ENCODE measurements at regions not wholly inside any gene's neighbourhood (a gene's known extent, or its start where the extent isn't known, plus 50 kb on each side); places are given as distances from the start of the nearest gene placed in this dataset.

- ChIA-PET POLR2A (no interaction called here), CTCF (no interaction called here)
- no peak overlapping the region for H3K27ac Mint-ChIP-seq (ENCODE audit: unreplicated experiment)
- H3K4me3 Mint-ChIP-seq (ENCODE audit: unreplicated experiment) = no peak overlapping the region
- H3K9me3 Mint-ChIP-seq (ENCODE audit: unreplicated experiment) = no peaks in the 10 kb centered on the region
- no peak for DNase-seq
- Histone ChIP-seq H3K36me3 (ENCODE audit: control insufficient read depth, insufficient read depth, low read length) (no peaks in the 10 kb centered on the region), H3K4me1 (no peaks in the 10 kb centered on the region), H3K4me3 (ENCODE audit: low read depth, low read length) (no peak overlapping the region), H3K27me3 (replicated peaks; ENCODE audit: control insufficient read depth, insufficient read depth, low read length) (no peaks in the 10 kb centered on the region), H3K9me3 (no peaks in the 10 kb centered on the region)
- intact Hi-C loops (cut with micrococcal nuclease; ENCODE audit: unreplicated experiment) = no loop called here
- TF ChIP-seq, protein P1, sequence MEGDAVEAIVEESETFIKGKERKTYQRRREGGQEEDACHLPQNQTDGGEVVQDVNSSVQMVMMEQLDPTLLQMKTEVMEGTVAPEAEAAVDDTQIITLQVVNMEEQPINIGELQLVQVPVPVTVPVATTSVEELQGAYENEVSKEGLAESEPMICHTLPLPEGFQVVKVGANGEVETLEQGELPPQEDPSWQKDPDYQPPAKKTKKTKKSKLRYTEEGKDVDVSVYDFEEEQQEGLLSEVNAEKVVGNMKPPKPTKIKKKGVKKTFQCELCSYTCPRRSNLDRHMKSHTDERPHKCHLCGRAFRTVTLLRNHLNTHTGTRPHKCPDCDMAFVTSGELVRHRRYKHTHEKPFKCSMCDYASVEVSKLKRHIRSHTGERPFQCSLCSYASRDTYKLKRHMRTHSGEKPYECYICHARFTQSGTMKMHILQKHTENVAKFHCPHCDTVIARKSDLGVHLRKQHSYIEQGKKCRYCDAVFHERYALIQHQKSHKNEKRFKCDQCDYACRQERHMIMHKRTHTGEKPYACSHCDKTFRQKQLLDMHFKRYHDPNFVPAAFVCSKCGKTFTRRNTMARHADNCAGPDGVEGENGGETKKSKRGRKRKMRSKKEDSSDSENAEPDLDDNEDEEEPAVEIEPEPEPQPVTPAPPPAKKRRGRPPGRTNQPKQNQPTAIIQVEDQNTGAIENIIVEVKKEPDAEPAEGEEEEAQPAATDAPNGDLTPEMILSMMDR (IDR thresholded peaks at IDR 0.05; ENCODE audit: insufficient read depth in 1 of 2, low read depth in 1 of 2, low read length in 1 of 2, severe bottlenecking in 1 of 2, unreplicated experiment in 1 of 2) = no peak
- H3K4me1 Mint-ChIP-seq (ENCODE audit: low read depth, unreplicated experiment) = no peaks in the 10 kb centered on the region
- no peaks in the 10 kb centered on the region for H3K36me3 Mint-ChIP-seq (ENCODE audit: insufficient read depth, unreplicated experiment)
- no TSS peak for BruUV-seq (replicated peaks)
- no peaks in the 10 kb centered on the region for H3K27me3 Mint-ChIP-seq (ENCODE audit: insufficient read depth, unreplicated experiment)
Observed at GRCh38 chr7:81618396-81619014, 151.3 kb downstream of the HGF start.

- POLR2A ChIA-PET = no interaction called here
- Histone ChIP-seq H3K9me3 (no peaks in the 10 kb centered on the region), H3K4me1 (no peaks in the 10 kb centered on the region), H3K4me3 (ENCODE audit: low read depth, low read length) (no peak overlapping the region), H3K27me3 (replicated peaks; ENCODE audit: control insufficient read depth, insufficient read depth, low read length) (no peaks in the 10 kb centered on the region), H3K36me3 (ENCODE audit: control insufficient read depth, insufficient read depth, low read length) (no peaks in the 10 kb centered on the region)
- no peak overlapping the region for H3K4me3 Mint-ChIP-seq (ENCODE audit: unreplicated experiment)
- CTCF ChIA-PET = no interaction called here
- no peak for DNase-seq
- intact Hi-C loops (cut with micrococcal nuclease; ENCODE audit: unreplicated experiment) = no loop called here
- TF ChIP-seq, protein P1 (IDR thresholded peaks at IDR 0.05; ENCODE audit: insufficient read depth in 1 of 2, low read depth in 1 of 2, low read length in 1 of 2, severe bottlenecking in 1 of 2, unreplicated experiment in 1 of 2) = no peak
- H3K27me3 Mint-ChIP-seq (ENCODE audit: insufficient read depth, unreplicated experiment) = no peaks in the 10 kb centered on the region
- no TSS peak for BruUV-seq (replicated peaks)
- H3K4me1 Mint-ChIP-seq (ENCODE audit: low read depth, unreplicated experiment) = no peaks in the 10 kb centered on the region
- no peak overlapping the region for H3K27ac Mint-ChIP-seq (ENCODE audit: unreplicated experiment)
- H3K9me3 Mint-ChIP-seq (ENCODE audit: unreplicated experiment) = no peaks in the 10 kb centered on the region
- H3K36me3 Mint-ChIP-seq (ENCODE audit: insufficient read depth, unreplicated experiment) = no peaks in the 10 kb centered on the region
Observed at GRCh38 chr7:81616951-81617350, 152.9 kb downstream of the HGF start.

DNA sequence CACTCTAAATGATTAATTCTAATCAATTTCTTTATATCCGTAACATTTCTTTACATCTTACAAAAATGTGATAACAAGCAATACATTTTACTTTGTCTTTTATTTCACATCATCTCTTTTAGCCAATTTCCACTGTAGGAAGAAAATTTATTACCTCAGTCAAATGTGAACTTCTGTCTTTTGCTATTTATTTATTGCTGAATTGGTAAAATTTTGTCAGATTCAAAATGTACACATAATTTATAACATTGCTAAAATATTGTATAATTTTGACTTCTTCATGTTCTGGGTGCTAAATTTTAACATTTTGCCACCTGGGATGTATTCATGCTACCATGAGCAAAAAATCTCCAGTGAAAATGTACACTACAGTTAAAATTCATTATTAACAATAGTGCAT, 158.0 kb downstream of the HGF start:
- Histone ChIP-seq H3K27me3 (replicated peaks; ENCODE audit: control insufficient read depth, insufficient read depth, low read length) (no peaks in the 10 kb centered on the region), H3K4me1 (no peaks in the 10 kb centered on the region), H3K9me3 (no peaks in the 10 kb centered on the region), H3K36me3 (ENCODE audit: control insufficient read depth, insufficient read depth, low read length) (no peaks in the 10 kb centered on the region), H3K4me3 (ENCODE audit: low read depth, low read length) (no peak overlapping the region)
- Mint-ChIP-seq H3K9me3 (ENCODE audit: unreplicated experiment) (no peaks in the 10 kb centered on the region), H3K4me3 (ENCODE audit: unreplicated experiment) (no peak overlapping the region), H3K27ac (ENCODE audit: unreplicated experiment) (no peak overlapping the region), H3K4me1 (ENCODE audit: low read depth, unreplicated experiment) (no peaks in the 10 kb centered on the region), H3K36me3 (ENCODE audit: insufficient read depth, unreplicated experiment) (no peaks in the 10 kb centered on the region), H3K27me3 (ENCODE audit: insufficient read depth, unreplicated experiment) (peaks cover 4% of the 10 kb centered on the region)
- POLR2A ChIA-PET = no interaction called here
- no TSS peak for BruUV-seq (replicated peaks)
- CTCF ChIA-PET = no interaction called here
- TF ChIP-seq, protein P1 (IDR thresholded peaks at IDR 0.05; ENCODE audit: insufficient read depth in 1 of 2, low read depth in 1 of 2, low read length in 1 of 2, severe bottlenecking in 1 of 2, unreplicated experiment in 1 of 2) = no peak
- intact Hi-C loops (cut with micrococcal nuclease; ENCODE audit: unreplicated experiment) = no loop called here
- no peak for DNase-seq
